NCI-H1436 (cell line): ENCODE measurements at regions not wholly inside any gene's neighbourhood (a gene's known extent, or its start where the extent isn't known, plus 50 kb on each side); places are given as distances from the start of the nearest gene placed in this dataset.

Experiments
- DNase-seq: peaks from one replicate; lab custom pipeline; 2025; lab: John Stamatoyannopoulos, UW

DNA sequence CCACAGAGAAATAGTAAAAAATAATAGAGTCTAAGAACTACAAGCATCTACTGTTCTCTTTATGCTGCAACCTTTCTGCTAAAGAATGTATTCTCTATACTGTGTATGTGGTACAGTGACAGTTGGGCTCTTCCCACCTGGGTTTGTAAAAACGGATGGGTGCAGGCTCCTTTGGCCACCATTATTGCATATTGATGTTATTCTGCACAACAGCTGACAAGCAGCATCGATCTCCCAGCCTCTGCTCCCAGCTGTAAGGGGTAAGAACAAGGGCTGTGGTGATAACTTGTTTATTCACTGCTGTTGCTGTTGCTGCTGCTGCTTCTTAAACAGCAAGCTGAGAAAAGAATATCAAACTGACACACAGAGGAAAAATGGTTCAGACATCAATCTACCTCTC lies 56.1 kb downstream of the KCNRG start:
- no peak for DNase-seq

- no peak for DNase-seq
These were observed 57.4 kb downstream of the KCNRG start for GRCh38 chr13:50072676-50073075.

GRCh38 chr13:50073340-50073739 lies 58.1 kb downstream of the KCNRG start:
- DNase-seq: no peak

DNA sequence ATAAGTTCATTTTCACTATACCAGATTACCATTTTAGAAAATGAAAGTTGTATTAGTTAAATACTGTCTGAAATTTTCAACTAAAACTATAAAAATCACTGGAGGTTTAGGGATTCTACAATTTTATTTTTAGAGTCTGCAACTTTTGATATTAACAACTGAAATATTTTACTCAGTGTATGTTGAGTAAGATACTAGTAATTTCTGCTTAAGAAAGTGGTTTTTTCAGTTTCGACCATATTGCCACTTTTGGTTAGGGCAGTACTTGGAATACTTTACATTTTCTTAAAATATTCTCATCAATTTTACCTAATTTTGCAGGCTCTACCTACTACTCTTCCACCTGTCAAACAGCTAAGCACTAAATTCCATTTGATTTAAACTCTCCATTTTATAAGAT lies 59.6 kb downstream of the KCNRG start:
- DNase-seq: no peak

DNA sequence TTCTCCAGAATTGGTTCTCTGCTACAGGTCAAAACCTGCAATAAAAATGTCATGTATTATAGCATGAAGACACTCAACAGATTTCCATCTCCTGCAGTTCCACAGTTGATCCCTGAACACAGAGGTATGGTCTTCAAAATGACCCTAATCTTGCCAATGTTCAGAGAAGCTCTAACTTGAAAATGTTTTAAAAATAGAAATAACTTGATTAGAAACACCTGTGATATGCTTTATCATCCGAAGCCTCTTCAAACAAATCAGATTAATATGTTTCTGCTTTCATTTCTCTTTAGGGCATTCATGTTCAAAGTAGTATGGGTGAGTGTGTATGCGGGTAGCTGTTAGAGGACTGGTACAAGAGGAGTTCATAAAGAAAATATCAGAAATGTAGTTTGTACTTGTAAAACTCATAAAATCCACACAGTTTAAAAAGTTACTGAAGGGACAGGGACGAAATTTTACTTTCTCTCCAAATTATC lies 60.4 kb downstream of the KCNRG start:
- no peak for DNase-seq

- no peak for DNase-seq
These were observed 62.2 kb downstream of the KCNRG start for GRCh38 chr13:50077431-50077830.

DNA sequence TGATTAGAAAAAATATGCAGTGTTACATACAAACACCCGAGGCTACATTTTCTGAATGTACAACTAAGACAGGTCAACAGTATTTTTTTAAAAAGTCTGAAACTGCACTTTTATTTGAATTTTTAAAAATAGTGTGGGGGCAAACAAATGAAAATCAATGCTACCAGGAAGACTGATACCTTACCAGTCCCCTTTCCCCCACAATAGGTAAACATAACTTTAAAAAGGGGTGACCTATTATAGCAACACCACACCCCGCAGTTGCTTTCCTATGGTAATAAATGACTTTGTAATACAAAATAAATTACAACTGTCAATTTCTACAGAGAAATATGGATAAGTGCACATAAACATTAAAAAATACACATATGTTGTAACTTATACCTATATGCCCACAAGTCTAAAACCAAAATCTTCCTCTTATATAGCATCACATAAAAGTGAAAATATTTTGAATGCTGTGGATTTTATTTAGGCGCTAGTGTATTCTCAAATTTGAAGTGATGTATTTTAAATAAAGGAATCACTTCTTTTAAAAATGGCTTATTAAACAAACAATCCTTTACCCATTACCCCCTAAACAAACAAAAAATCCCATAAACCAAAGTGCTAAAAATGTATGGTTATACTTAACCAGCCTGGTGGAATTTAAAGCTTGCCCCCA lies 63.1 kb downstream of the KCNRG start:
- no peak for DNase-seq

DNA sequence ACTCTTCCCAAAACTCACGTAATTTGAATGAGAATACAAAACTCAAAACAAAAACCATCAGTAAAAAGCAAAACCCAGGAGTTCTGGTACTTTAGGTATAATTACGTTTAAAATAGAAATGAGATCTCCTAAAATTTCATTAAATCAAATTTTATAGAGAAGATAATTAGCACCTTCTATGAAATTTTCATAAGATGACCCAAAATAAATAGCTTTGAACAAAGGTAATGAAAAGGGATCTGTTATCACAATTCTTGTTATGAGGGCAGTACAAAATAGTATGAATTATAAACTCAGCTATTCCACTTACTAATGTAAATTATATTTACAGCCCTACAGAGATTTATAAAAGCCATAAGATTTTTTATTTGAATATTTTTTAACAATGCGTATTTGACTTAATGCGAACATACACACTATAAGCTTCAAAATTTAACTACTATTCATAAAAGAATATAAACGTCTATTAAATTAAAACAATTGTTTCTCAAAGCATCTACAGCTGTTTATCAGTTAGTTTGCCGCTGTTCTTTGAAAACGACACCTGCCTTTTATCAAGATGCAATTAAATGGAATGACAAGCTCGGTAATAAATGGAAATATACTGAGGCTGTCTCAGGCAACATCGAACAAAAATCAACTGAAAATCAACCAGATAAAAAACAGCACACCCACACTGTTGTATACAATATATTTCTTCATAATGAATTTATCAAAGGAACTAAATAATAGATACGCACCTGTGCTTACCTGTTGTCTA lies 63.8 kb downstream of the KCNRG start:
- DNase-seq: no peak

GRCh38 chr13:50079655-50080202 lies 64.5 kb downstream of the KCNRG start:
- no peak for DNase-seq

DNA sequence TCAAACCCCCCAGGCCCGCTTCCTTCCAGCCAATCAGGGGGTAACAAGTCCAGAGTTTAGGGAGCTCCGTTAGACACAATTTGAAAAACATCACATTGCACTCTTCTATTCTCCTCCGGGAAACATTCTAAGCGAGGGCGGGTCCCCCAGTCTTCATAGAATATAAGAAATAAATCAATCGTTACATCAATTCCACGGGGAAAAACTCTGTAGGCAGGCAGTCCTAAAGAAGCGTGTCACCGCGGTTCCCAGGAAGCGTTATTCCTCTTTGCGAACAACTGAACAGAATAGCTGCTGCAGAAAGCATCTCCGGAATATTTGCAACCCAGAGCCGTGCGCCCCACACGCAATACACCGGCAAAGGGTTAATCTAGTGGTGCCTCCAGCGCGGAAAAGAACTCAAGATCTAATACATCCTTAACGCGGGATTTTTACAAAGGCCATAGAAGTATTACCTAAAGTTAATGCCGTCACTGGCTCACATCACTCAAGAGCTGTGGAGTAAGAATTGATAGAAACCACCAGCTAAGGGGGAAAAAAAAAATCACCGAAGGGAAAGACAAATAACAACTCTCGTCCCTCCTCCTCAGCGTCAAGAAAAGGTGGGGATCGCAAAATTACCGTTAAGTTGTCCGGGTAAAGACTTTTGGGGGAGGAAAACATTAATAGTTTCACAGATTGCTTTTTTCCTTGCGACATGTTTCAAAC lies 65.1 kb downstream of the KCNRG start:
- DNase-seq: no peak

- peak; percentile 22 for DNase-seq
These were observed 65.9 kb downstream of the KCNRG start for GRCh38 chr13:50080911-50081678.

GRCh38 chr13:50081679-50082425 lies 66.6 kb downstream of the KCNRG start:
- peak; percentile 92 for DNase-seq

DNA sequence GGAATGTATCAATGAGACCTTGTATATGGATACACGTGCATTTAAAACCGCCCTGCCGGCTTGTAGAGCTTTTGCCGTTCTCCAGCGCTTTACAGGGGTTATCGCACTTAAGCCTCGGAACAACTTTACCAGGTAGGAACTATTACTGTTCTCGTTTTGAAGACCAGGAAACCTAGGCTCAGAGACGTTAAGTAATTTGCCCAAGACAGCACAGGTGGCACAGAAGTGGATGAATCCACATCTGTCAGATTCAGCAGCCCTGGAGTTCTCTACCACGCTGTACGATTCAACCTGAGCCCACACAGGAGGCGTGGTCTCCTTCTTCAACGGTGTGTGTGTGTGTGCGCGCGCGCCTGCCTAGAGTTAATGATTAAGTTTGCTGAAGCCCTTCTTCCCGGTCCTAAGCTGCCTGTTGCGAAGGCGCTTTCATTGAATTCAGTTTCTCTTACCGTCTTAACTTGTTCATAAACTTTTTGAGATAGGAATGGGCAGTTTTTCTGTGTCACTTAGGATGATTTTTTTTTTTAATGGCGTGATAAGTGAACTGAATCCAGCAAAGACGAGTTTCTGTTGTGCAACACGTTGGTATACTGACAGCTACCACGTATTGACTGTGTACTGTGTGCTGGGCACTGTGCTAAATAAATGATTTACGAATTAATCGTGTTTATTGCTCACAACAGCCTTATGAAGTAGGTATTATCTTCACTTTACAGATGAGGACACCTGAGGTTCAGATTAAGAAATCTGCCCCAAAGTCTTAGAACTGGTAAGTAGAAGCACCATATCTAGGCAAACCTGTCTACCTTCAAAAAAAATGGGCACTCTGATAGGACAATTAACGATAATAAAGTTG lies 67.4 kb downstream of the KCNRG start:
- peak; percentile 61 for DNase-seq

GRCh38 chr13:50085063-50085462 lies 69.8 kb downstream of the KCNRG start:
- DNase-seq: no peak

GRCh38 chr13:50089633-50090032 lies 74.4 kb downstream of the KCNRG start:
- no peak for DNase-seq

DNA sequence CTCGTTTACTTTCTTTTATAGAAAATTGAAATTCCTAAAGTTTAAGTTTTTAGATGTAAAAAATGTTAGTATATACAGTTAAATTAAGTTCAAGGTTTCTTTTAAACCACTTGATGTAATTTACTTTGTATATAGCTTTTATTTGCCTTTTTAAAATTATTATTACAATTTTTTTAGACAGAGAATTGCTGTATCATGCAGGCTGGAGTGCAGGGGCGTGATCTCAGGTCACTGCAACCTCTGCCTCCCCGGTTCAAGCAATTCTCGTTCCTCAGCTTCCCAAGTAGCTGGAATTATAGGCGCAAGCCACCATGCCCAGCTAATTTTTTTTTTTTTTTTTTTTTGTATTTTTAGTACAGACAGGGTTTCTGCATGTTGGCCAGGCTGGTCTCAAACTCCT lies 75.0 kb downstream of the KCNRG start:
- no peak for DNase-seq

- no peak for DNase-seq
These were observed 79.5 kb downstream of the KCNRG start for GRCh38 chr13:50094615-50095293.

- no peak for DNase-seq
These were observed 83.4 kb downstream of the KCNRG start for GRCh38 chr13:50098693-50099092.

GRCh38 chr13:50099473-50099872 lies 84.2 kb downstream of the KCNRG start:
- DNase-seq: no peak

- DNase-seq: no peak
These were observed 86.3 kb downstream of the KCNRG start for GRCh38 chr13:50101590-50101989.
